Osteoblast (primary cell): ENCODE measurements at regions not wholly inside any gene's neighbourhood (a gene's known extent, or its start where the extent isn't known, plus 50 kb on each side); places are given as distances from the start of the nearest gene placed in this dataset.

Experiments
- DNase-seq: peaks from one replicate; pipeline ENCODE4 v3.0.0; 2011; ENCODE audit warnings: low spot score, mixed read lengths; ENCODE audit not compliant: insufficient read length; ENCODE audit errors: missing footprints
- H2AFZ ChIP-seq: 2 replicates; pipeline ENCODE4 v1.6.0; 2011; ENCODE audit warnings: mild to moderate bottlenecking, low read length
- H3K27ac ChIP-seq: 2 replicates; pipeline ENCODE4 v1.5.1; 2011; ENCODE audit warnings: mild to moderate bottlenecking, low read depth, low read length, moderate library complexity
- H3K27me3 ChIP-seq: 2 replicates; pipeline ENCODE4 v1.6.0; 2012; ENCODE audit warnings: mild to moderate bottlenecking, control low read depth, inconsistent platforms, low read length, moderate library complexity; ENCODE audit not compliant: insufficient read depth
- H3K36me3 ChIP-seq: 2 replicates; pipeline ENCODE4 v1.5.1; 2011; ENCODE audit warnings: mild to moderate bottlenecking, low read length, control low read depth, moderate library complexity; ENCODE audit not compliant: insufficient read depth
- H3K4me1 ChIP-seq: 2 replicates; pipeline ENCODE4 v1.5.1; 2011; ENCODE audit warnings: mild to moderate bottlenecking, low read length, control low read depth, moderate library complexity; ENCODE audit not compliant: insufficient read depth
- H3K4me2 ChIP-seq: 2 replicates; pipeline ENCODE4 v1.6.0; 2011; ENCODE audit warnings: mild to moderate bottlenecking, low read length; ENCODE audit not compliant: insufficient read depth
- H3K4me3 ChIP-seq: fragments of 200-600 bp; sonication (generic); 3 replicates; pipeline ENCODE4 v1.5.1; 2012; ENCODE audit warnings: mild to moderate bottlenecking, low read length, inconsistent platforms; ENCODE audit not compliant: insufficient read depth
- H3K79me2 ChIP-seq: 2 replicates; pipeline ENCODE4 v1.6.0; 2012; ENCODE audit warnings: mild to moderate bottlenecking, low read length, control low read depth, inconsistent platforms; ENCODE audit not compliant: insufficient read depth
- H3K9me3 ChIP-seq: 2 replicates; pipeline ENCODE4 v1.5.1; 2011; ENCODE audit warnings: low read depth, low read length, control low read depth
- H4K20me1 ChIP-seq: 2 replicates; pipeline ENCODE4 v1.6.0; 2012; ENCODE audit warnings: mild to moderate bottlenecking, low read length, control low read depth; ENCODE audit not compliant: insufficient read depth
- CTCF ChIP-seq: IDR thresholded peaks from 2 replicates; pipeline ENCODE4 v1.5.1; 2011; ENCODE audit warnings: mild to moderate bottlenecking, low read depth, low read length, moderate library complexity; ENCODE audit errors: extremely low read depth

DNA sequence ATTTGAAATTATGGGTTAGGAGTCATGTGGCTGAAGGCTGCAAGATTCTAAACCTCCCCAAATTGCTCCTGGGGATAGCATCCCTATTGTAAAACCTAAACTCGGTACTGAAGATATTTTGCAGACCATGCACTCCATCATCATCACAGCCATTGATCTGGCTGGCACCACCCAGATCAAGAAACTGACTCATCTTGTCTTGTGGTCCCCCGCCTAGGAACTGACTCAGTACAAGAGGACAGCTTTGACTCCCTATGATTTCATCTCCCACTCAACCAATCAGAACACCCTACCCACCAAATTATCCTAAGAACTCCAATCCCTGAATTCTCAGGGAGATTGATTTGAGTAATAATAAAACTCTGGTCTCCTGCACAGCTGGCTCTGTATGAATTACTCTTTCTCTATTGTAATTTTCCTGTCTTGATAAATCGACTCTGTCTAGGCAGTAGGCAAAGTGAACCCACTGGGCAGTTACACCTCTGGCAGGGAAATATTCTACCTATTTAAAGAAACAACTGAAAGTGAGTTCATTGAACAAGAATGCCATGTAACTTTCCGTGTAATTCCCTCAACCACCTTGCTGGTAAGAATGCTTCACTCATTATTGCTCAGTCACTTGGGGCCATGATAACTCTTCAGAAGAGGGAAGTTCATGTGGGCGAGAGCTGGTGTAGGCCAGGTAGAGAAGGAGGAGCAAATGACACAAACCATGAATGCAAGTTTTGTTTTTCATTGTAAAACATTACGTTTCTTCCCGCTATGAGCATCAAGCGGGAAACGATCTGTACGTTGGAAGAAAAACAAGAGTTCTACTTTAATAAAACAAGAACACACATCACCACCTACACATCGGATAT lies 602.9 kb upstream of the ARID1B start:
- no peak overlapping the region for H3K4me2 ChIP-seq
- no peaks in the 10 kb centered on the region for H3K4me1 ChIP-seq
- H3K4me3 ChIP-seq: no peak overlapping the region
- TF ChIP-seq CTCF: no peak
- no peaks in the 10 kb centered on the region for H4K20me1 ChIP-seq
- no peak for DNase-seq
- H3K36me3 ChIP-seq: no peaks in the 10 kb centered on the region
- no peaks in the 10 kb centered on the region for H3K9me3 ChIP-seq
- H3K27ac ChIP-seq: no peak overlapping the region
- no peak overlapping the region for H2AFZ ChIP-seq
- H3K27me3 ChIP-seq: no peaks in the 10 kb centered on the region
- H3K79me2 ChIP-seq: no peaks in the 10 kb centered on the region

DNA sequence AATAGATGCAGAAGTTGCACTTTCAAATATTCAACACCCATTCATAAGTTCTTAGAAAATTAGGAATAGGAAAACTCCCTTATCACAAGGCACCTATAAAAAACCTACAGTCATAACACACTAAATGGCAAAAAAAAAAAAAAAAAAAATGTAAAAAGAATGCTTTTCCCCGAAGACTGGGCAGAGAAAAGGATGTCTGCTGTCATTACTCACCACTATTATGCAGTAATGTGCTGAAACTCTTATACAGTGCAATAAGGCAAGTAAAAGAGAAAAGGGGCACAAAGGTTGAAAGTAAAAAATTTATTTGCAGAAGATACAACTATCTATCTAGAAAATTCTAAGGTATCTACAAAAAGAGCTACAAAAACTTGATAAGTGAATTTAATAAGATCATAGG lies 607.8 kb upstream of the ARID1B start:
- Histone ChIP-seq H3K27ac (no peak overlapping the region), H3K4me1 (no peaks in the 10 kb centered on the region), H3K9me3 (no peaks in the 10 kb centered on the region), H3K36me3 (no peaks in the 10 kb centered on the region), H3K4me2 (no peak overlapping the region), H2AFZ (no peak overlapping the region), H4K20me1 (no peaks in the 10 kb centered on the region), H3K27me3 (no peaks in the 10 kb centered on the region), H3K79me2 (no peaks in the 10 kb centered on the region), H3K4me3 (no peak overlapping the region)
- no peak for TF ChIP-seq CTCF
- DNase-seq: peak; percentile 17

GRCh38 chr6:156167625-156168071 lies 609.5 kb upstream of the ARID1B start:
- H3K4me3 ChIP-seq: peak overlapping the region; percentile 60
- no peaks in the 10 kb centered on the region for H3K4me1 ChIP-seq
- H2AFZ ChIP-seq: peak overlapping the region; percentile 88
- H3K9me3 ChIP-seq: no peaks in the 10 kb centered on the region
- no peaks in the 10 kb centered on the region for H3K36me3 ChIP-seq
- no peak for DNase-seq
- H3K4me2 ChIP-seq: peak overlapping the region; percentile 81
- H3K27ac ChIP-seq: no peak overlapping the region
- H3K79me2 ChIP-seq: no peaks in the 10 kb centered on the region
- no peaks in the 10 kb centered on the region for H3K27me3 ChIP-seq
- TF ChIP-seq CTCF: no peak
- H4K20me1 ChIP-seq: no peaks in the 10 kb centered on the region

DNA sequence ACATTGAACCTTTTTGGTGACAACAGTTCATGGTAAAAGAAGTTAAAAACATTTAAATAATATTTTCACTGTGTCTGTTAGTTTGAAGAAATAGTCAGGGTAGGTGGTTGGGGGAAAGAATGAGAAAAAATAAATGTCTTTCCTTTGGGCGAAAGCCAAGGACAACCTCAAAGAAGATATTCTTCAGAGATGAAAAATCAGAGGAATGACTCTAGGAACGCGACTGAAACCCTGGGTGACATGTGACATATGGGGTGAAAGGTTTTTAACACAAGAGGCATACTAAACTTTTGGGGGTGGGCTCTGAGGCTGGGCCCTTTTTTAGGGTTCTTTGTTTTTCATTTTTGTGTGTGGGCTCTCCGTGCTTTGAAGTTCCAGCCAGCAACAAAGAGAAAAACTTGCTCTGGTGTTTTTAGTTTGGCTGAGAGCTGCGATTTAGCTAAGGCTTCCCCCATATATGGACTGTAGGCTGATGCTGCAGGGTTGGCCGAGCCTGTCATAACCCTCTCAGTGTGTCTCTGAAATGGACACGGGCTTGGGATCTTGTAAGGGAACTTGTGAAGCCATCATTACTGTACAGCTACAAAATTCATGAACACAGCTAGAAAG lies 610.1 kb upstream of the ARID1B start:
- H3K4me1 ChIP-seq: no peaks in the 10 kb centered on the region
- peak overlapping the region; percentile 81 for H3K4me2 ChIP-seq
- no peaks in the 10 kb centered on the region for H3K36me3 ChIP-seq
- H4K20me1 ChIP-seq: no peaks in the 10 kb centered on the region
- H3K27me3 ChIP-seq: no peaks in the 10 kb centered on the region
- no peak for TF ChIP-seq CTCF
- DNase-seq: no peak
- no peaks in the 10 kb centered on the region for H3K79me2 ChIP-seq
- H3K4me3 ChIP-seq: peak overlapping the region; percentile 60
- no peaks in the 10 kb centered on the region for H3K9me3 ChIP-seq
- H3K27ac ChIP-seq: no peak overlapping the region
- peak overlapping the region; percentile 88 for H2AFZ ChIP-seq
